Mesenchymal stem cell (in vitro differentiated cells and primary cell): ENCODE measurements at regions not wholly inside any gene's neighbourhood (a gene's known extent, or its start where the extent isn't known, plus 50 kb on each side); places are given as distances from the start of the nearest gene placed in this dataset.

Source experiments
- DNase-seq: peaks from one replicate; pipeline ENCODE4 v3.0.0-alpha.2; 2013
- H2AFZ ChIP-seq: one replicate; pipeline ENCODE4 v1.6.1; 2013; ENCODE audit warnings: low read depth, mild to moderate bottlenecking, control low read depth, inconsistent platforms, low read length, moderate library complexity
- H2AK5ac ChIP-seq: 2 replicates; pipeline ENCODE4 v1.6.1; 2013; ENCODE audit warnings: low read length, moderate library complexity, mild to moderate bottlenecking, inconsistent platforms; ENCODE audit not compliant: severe bottlenecking
- H2BK120ac ChIP-seq: one replicate; pipeline ENCODE4 v1.6.1; 2013; ENCODE audit warnings: low read depth, mild to moderate bottlenecking, inconsistent platforms, low read length, moderate library complexity
- H2BK12ac ChIP-seq, 2 experiments: one replicate each; pipeline ENCODE4 v1.6.1; 2013; ENCODE audit warnings: inconsistent platforms in 2 of 2, low read length in 2 of 2, mild to moderate bottlenecking in 2 of 2, moderate library complexity in 2 of 2, control low read depth in 1 of 2
- H2BK15ac ChIP-seq: one replicate; pipeline ENCODE4 v1.6.1; 2013; ENCODE audit warnings: mild to moderate bottlenecking, low read depth, inconsistent platforms; ENCODE audit not compliant: poor library complexity, severe bottlenecking
- H2BK5ac ChIP-seq: 2 replicates; pipeline ENCODE4 v1.6.1; 2013; ENCODE audit warnings: low read depth, mild to moderate bottlenecking, low read length, control low read depth, inconsistent platforms; ENCODE audit not compliant: poor library complexity, severe bottlenecking
- H3K14ac ChIP-seq, 2 experiments: one replicate each; pipeline ENCODE4 v1.6.1; 2013; ENCODE audit warnings: inconsistent platforms in 2 of 2, low read length in 2 of 2, control low read depth in 1 of 2, mild to moderate bottlenecking in 1 of 2, moderate library complexity in 1 of 2
- H3K18ac ChIP-seq, 2 experiments: one replicate each; pipeline ENCODE4 v1.6.1; 2013; ENCODE audit warnings: inconsistent platforms in 2 of 2, low read length in 2 of 2, control low read depth in 1 of 2, low read depth in 1 of 2, mild to moderate bottlenecking in 1 of 2
- H3K23ac ChIP-seq, 2 experiments: one replicate each; pipeline ENCODE4 v1.6.1; 2013; ENCODE audit warnings: inconsistent platforms in 2 of 2, low read length in 2 of 2, mild to moderate bottlenecking in 2 of 2, moderate library complexity in 2 of 2, control low read depth in 1 of 2
- H3K27ac ChIP-seq: 2 replicates; pipeline ENCODE4 v1.5.1; 2013; ENCODE audit warnings: mild to moderate bottlenecking, moderate library complexity, low read length, control low read depth, inconsistent platforms; ENCODE audit not compliant: poor library complexity, severe bottlenecking
- H3K27me3 ChIP-seq, 2 experiments: 2 replicates each; pipeline versions ENCODE4 v1.6.1 to v1.7.0; 2013; ENCODE audit warnings: low read length in 2 of 2, mild to moderate bottlenecking in 2 of 2, moderate library complexity in 2 of 2, control low read depth in 1 of 2, inconsistent platforms in 1 of 2; ENCODE audit not compliant: control insufficient read depth in 1 of 2, insufficient read depth in 1 of 2
- H3K36me3 ChIP-seq, 2 experiments: 2 replicates each; pipeline versions ENCODE4 v1.6.1 to v1.7.0; 2013; ENCODE audit warnings: low read length in 2 of 2, control low read depth in 1 of 2, inconsistent platforms in 1 of 2, low read depth in 1 of 2, mild to moderate bottlenecking in 1 of 2; ENCODE audit not compliant: insufficient read depth in 2 of 2, control insufficient read depth in 1 of 2
- H3K4ac ChIP-seq, 2 experiments: one replicate each; pipeline ENCODE4 v1.6.1; 2013; ENCODE audit warnings: inconsistent platforms in 2 of 2, low read length in 2 of 2, mild to moderate bottlenecking in 2 of 2, moderate library complexity in 2 of 2, control low read depth in 1 of 2, low read depth in 1 of 2
- H3K4me1 ChIP-seq: 2 replicates; pipeline ENCODE4 v1.6.1; 2013; ENCODE audit warnings: low read depth, low read length, control low read depth; ENCODE audit not compliant: control insufficient read depth, insufficient read depth
- H3K4me2 ChIP-seq: 2 replicates; pipeline ENCODE4 v1.6.1; 2013; ENCODE audit warnings: low read length, mild to moderate bottlenecking, inconsistent platforms; ENCODE audit not compliant: poor library complexity, severe bottlenecking
- H3K4me3 ChIP-seq, 2 experiments: 2 replicates each; pipeline versions ENCODE4 v1.5.1 to v1.7.0; 2013; ENCODE audit warnings: low read length in 2 of 2, mild to moderate bottlenecking in 2 of 2, control low read depth in 1 of 2, low read depth in 1 of 2; ENCODE audit not compliant: insufficient read depth in 1 of 2
- H3K79me1 ChIP-seq: replicated peaks from 2 replicates; pipeline ENCODE4 v1.6.1; 2013; ENCODE audit warnings: mild to moderate bottlenecking, control low read depth, low read length, inconsistent platforms; ENCODE audit not compliant: poor library complexity, severe bottlenecking
- H3K9ac ChIP-seq: 2 replicates; pipeline ENCODE4 v1.7.0; 2013; ENCODE audit warnings: mild to moderate bottlenecking, low read length, moderate library complexity
- H3K9me3 ChIP-seq: 2 replicates; pipeline ENCODE4 v1.7.0; 2013; ENCODE audit warnings: mild to moderate bottlenecking, low read length; ENCODE audit not compliant: control insufficient read depth
- H4K8ac ChIP-seq: one replicate; pipeline ENCODE4 v1.6.1; 2013; ENCODE audit warnings: inconsistent platforms, mild to moderate bottlenecking, low read length, moderate library complexity
- H4K91ac ChIP-seq: one replicate; pipeline ENCODE4 v1.6.1; 2013; ENCODE audit warnings: mild to moderate bottlenecking, low read length, inconsistent platforms
- WGBS: methylation state at CpG from one replicate; pipeline ENCODE4 v1.1.7; 2013; ENCODE audit warnings: mixed read lengths; 5-methylcytosine and 5-hydroxymethylcytosine counted together

GRCh38 chr9:97752274-97752673, 55.1 kb upstream of the XPA start:
- no peak for DNase-seq
- no peak overlapping the region for H3K9ac ChIP-seq
- H2BK120ac ChIP-seq = no peak overlapping the region
- peaks cover 42 to 60% of the 10 kb centered on the region in 2 experiments for H3K27me3 ChIP-seq
- H3K14ac ChIP-seq = no peak overlapping the region
- no peak overlapping the region for H3K4me2 ChIP-seq
- no peak overlapping the region for H3K18ac ChIP-seq
- H3K4ac ChIP-seq = no peak overlapping the region
- H3K36me3 ChIP-seq = no peaks in the 10 kb centered on the region
- H3K23ac ChIP-seq = no peak overlapping the region
- no peak overlapping the region for H3K4me3 ChIP-seq
- H4K8ac ChIP-seq = no peak overlapping the region
- H2BK12ac ChIP-seq = no peak overlapping the region
- 81% methylated on average over 2 of the region's 2 CpGs for WGBS
- H4K91ac ChIP-seq = no peak overlapping the region
- H2BK5ac ChIP-seq = no peak overlapping the region
- H2AK5ac ChIP-seq = no peak overlapping the region
- H3K9me3 ChIP-seq = no peaks in the 10 kb centered on the region
- peaks cover 2% of the 10 kb centered on the region for H3K4me1 ChIP-seq
- H3K27ac ChIP-seq = no peak overlapping the region
- no peak overlapping the region for H2BK15ac ChIP-seq
- H2AFZ ChIP-seq = no peak overlapping the region
- no peaks in the 10 kb centered on the region for H3K79me1 ChIP-seq

DNA sequence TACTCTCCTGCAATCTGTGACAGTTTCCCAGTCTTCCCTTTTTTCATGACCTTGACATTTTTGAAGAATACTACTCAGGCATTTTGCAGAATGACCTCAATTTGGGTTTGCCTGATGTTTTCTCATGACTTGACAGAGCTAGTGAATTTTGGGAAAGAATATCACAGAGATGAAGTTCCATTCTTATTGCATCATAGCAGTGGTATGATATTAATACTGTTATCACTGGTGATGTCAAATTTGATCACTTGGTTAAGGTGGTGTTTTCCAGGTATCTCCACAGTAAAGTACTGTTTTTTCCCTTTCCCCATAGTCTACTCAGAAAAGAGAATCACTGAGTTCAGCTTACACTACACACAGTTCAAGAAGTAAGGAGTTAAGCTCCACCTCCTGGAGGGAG, 56.2 kb upstream of the XPA start:
- no peak overlapping the region for H3K18ac ChIP-seq
- no peak overlapping the region for H2BK5ac ChIP-seq
- H3K27me3 ChIP-seq = peaks cover 41 to 58% of the 10 kb centered on the region in 2 experiments
- no peak overlapping the region for H3K4ac ChIP-seq
- H3K36me3 ChIP-seq = no peaks in the 10 kb centered on the region
- no peak overlapping the region for H2AFZ ChIP-seq
- H3K14ac ChIP-seq = no peak overlapping the region
- H4K8ac ChIP-seq = no peak overlapping the region
- H2BK12ac ChIP-seq = no peak overlapping the region
- no peak overlapping the region for H3K4me2 ChIP-seq
- no peaks in the 10 kb centered on the region for H3K4me1 ChIP-seq
- no peaks in the 10 kb centered on the region for H3K9me3 ChIP-seq
- H2BK120ac ChIP-seq = no peak overlapping the region
- no peak overlapping the region for H3K27ac ChIP-seq
- H3K79me1 ChIP-seq = no peaks in the 10 kb centered on the region
- H2AK5ac ChIP-seq = no peak overlapping the region
- no peak for DNase-seq
- H3K4me3 ChIP-seq = no peak overlapping the region
- no peak overlapping the region for H2BK15ac ChIP-seq
- no peak overlapping the region for H4K91ac ChIP-seq
- H3K9ac ChIP-seq = no peak overlapping the region
- H3K23ac ChIP-seq = no peak overlapping the region

GRCh38 chr9:97753975-97754374, 56.8 kb upstream of the XPA start:
- Histone ChIP-seq H4K91ac (no peak overlapping the region), H2AFZ (no peak overlapping the region), H3K36me3 (no peaks in the 10 kb centered on the region), H4K8ac (no peak overlapping the region), H2AK5ac (no peak overlapping the region), H3K4me1 (no peaks in the 10 kb centered on the region), H2BK15ac (no peak overlapping the region), H2BK5ac (no peak overlapping the region), H3K9ac (no peak overlapping the region), H2BK12ac (no peak overlapping the region), H3K27ac (no peak overlapping the region), H3K79me1 (no peaks in the 10 kb centered on the region), H3K14ac (no peak overlapping the region), H3K9me3 (no peaks in the 10 kb centered on the region), H3K4ac (no peak overlapping the region), H3K4me2 (no peak overlapping the region), H3K27me3 (peaks cover 41 to 58% of the 10 kb centered on the region in 2 experiments), H2BK120ac (no peak overlapping the region), H3K4me3 (no peak overlapping the region), H3K18ac (no peak overlapping the region), H3K23ac (no peak overlapping the region)
- 80% methylated on average over 1 of the region's 2 CpGs for WGBS
- no peak for DNase-seq

GRCh38 chr9:97755618-97756267, 58.6 kb upstream of the XPA start:
- 86% methylated on average over 2 of the region's 4 CpGs for WGBS
- H3K4me3 ChIP-seq = no peak overlapping the region
- no peak overlapping the region for H2BK5ac ChIP-seq
- no peak overlapping the region for H2BK15ac ChIP-seq
- no peak overlapping the region for H4K8ac ChIP-seq
- H3K4ac ChIP-seq = no peak overlapping the region
- H3K9ac ChIP-seq = no peak overlapping the region
- H3K18ac ChIP-seq = no peak overlapping the region
- no peak overlapping the region for H2BK12ac ChIP-seq
- no peaks in the 10 kb centered on the region for H3K9me3 ChIP-seq
- no peak overlapping the region for H2AFZ ChIP-seq
- no peaks in the 10 kb centered on the region for H3K36me3 ChIP-seq
- no peak overlapping the region for H2BK120ac ChIP-seq
- no peak overlapping the region for H3K27ac ChIP-seq
- no peak overlapping the region for H3K14ac ChIP-seq
- H3K79me1 ChIP-seq = no peaks in the 10 kb centered on the region
- H3K4me2 ChIP-seq = no peak overlapping the region
- no peak overlapping the region for H3K23ac ChIP-seq
- no peaks in the 10 kb centered on the region for H3K4me1 ChIP-seq
- no peak overlapping the region for H2AK5ac ChIP-seq
- DNase-seq = no peak
- no peak overlapping the region for H4K91ac ChIP-seq
- H3K27me3 ChIP-seq = peaks cover 49 to 67% of the 10 kb centered on the region in 2 experiments
